WI38 (cell line): ENCODE measurements at regions not wholly inside any gene's neighbourhood (a gene's known extent, or its start where the extent isn't known, plus 50 kb on each side); places are given as distances from the start of the nearest gene placed in this dataset.

Experiments
- H3K4me3 ChIP-seq: 2 replicates; pipeline ENCODE4 v1.5.1; 2011; ENCODE audit warnings: low read depth, mild to moderate bottlenecking, control low read depth, low read length
- CTCF ChIP-seq: IDR thresholded peaks from 2 replicates; pipeline ENCODE4 v1.5.1; 2012; ENCODE audit warnings: low read depth, mild to moderate bottlenecking, control low read depth, low read length

- no peak overlapping the region for H3K4me3 ChIP-seq
- TF ChIP-seq CTCF, result no peak
Observed at GRCh38 chr11:119816660-119817059, 87.7 kb upstream of the NECTIN1 start.

- no peak for TF ChIP-seq CTCF
- H3K4me3 ChIP-seq, result no peak overlapping the region
Observed at GRCh38 chr11:119814766-119815165, 85.8 kb upstream of the NECTIN1 start.

- no peak overlapping the region for H3K4me3 ChIP-seq
- no peak for TF ChIP-seq CTCF
Observed at GRCh38 chr11:119810478-119811232, 81.7 kb upstream of the NECTIN1 start.

- H3K4me3 ChIP-seq, result no peak overlapping the region
- no peak for TF ChIP-seq CTCF
Observed at GRCh38 chr11:119809346-119809745, 80.3 kb upstream of the NECTIN1 start.

GRCh38 chr11:119808407-119809185, 79.6 kb upstream of the NECTIN1 start:
- H3K4me3 ChIP-seq, result no peak overlapping the region
- TF ChIP-seq CTCF, result no peak

GRCh38 chr11:119807841-119808240, 78.8 kb upstream of the NECTIN1 start:
- no peak overlapping the region for H3K4me3 ChIP-seq
- no peak for TF ChIP-seq CTCF

GRCh38 chr11:119807402-119807801, 78.4 kb upstream of the NECTIN1 start:
- no peak overlapping the region for H3K4me3 ChIP-seq
- no peak for TF ChIP-seq CTCF
